Activated T-cell treated with anti-CD3 and anti-CD28 coated beads, Interleukin-2, amount 50 U/mL, for 24 hours (primary cell): ENCODE measurements at regions not wholly inside any gene's neighbourhood (a gene's known extent, or its start where the extent isn't known, plus 50 kb on each side); places are given as distances from the start of the nearest gene placed in this dataset.

Source experiments
- DNase-seq: peaks from one replicate; pipeline ENCODE4 v3.0.0-alpha.2; 2020
- H3K27ac Mint-ChIP-seq: 2 replicates; pipeline ENCODE4 v1.8.0; 2020; ENCODE audit warnings: mild to moderate bottlenecking, mixed read lengths
- H3K27me3 Mint-ChIP-seq: 2 replicates; pipeline ENCODE4 v1.8.0; 2020; ENCODE audit warnings: mixed read lengths
- H3K36me3 Mint-ChIP-seq: 2 replicates; pipeline ENCODE4 v1.8.0; 2020; ENCODE audit warnings: low read depth, mixed read lengths
- H3K4me1 Mint-ChIP-seq: 2 replicates; pipeline ENCODE4 v1.8.0; 2020; ENCODE audit warnings: low read depth, mixed read lengths
- H3K4me3 Mint-ChIP-seq: 2 replicates; pipeline ENCODE4 v1.8.0; 2020; ENCODE audit warnings: mild to moderate bottlenecking, moderate library complexity, mixed read lengths
- H3K9me3 Mint-ChIP-seq: 2 replicates; pipeline ENCODE4 v1.8.0; 2020; ENCODE audit warnings: mixed read lengths

GRCh38 chr19:30679153-30679702, 307.0 kb downstream of the ZNF536 start:
- H3K9me3 Mint-ChIP-seq: no peaks in the 10 kb centered on the region
- H3K4me1 Mint-ChIP-seq: no peaks in the 10 kb centered on the region
- H3K27ac Mint-ChIP-seq: no peak overlapping the region
- H3K36me3 Mint-ChIP-seq: no peaks in the 10 kb centered on the region
- peaks cover 32% of the 10 kb centered on the region for H3K27me3 Mint-ChIP-seq
- DNase-seq: no peak
- no peak overlapping the region for H3K4me3 Mint-ChIP-seq

GRCh38 chr19:30678168-30678567, 306.0 kb downstream of the ZNF536 start:
- H3K27me3 Mint-ChIP-seq: peaks cover 30% of the 10 kb centered on the region
- H3K4me1 Mint-ChIP-seq: no peaks in the 10 kb centered on the region
- H3K9me3 Mint-ChIP-seq: no peaks in the 10 kb centered on the region
- no peaks in the 10 kb centered on the region for H3K36me3 Mint-ChIP-seq
- H3K27ac Mint-ChIP-seq: no peak overlapping the region
- no peak for DNase-seq
- H3K4me3 Mint-ChIP-seq: no peak overlapping the region

- Mint-ChIP-seq H3K4me1 (no peaks in the 10 kb centered on the region), H3K27me3 (peaks cover 28% of the 10 kb centered on the region), H3K27ac (no peak overlapping the region), H3K4me3 (no peak overlapping the region), H3K9me3 (no peaks in the 10 kb centered on the region), H3K36me3 (no peaks in the 10 kb centered on the region)
- DNase-seq: no peak
These were observed 305.5 kb downstream of the ZNF536 start for GRCh38 chr19:30677702-30678101.

GRCh38 chr19:30676990-30677679, 305.0 kb downstream of the ZNF536 start:
- Mint-ChIP-seq H3K4me3 (no peak overlapping the region), H3K36me3 (no peaks in the 10 kb centered on the region), H3K9me3 (no peaks in the 10 kb centered on the region), H3K4me1 (no peaks in the 10 kb centered on the region), H3K27me3 (peaks cover 25% of the 10 kb centered on the region), H3K27ac (no peak overlapping the region)
- DNase-seq: no peak

GRCh38 chr19:30675086-30675485, 302.9 kb downstream of the ZNF536 start:
- Mint-ChIP-seq H3K36me3 (no peaks in the 10 kb centered on the region), H3K4me3 (no peak overlapping the region), H3K27ac (no peak overlapping the region), H3K27me3 (peaks cover 30% of the 10 kb centered on the region), H3K4me1 (no peaks in the 10 kb centered on the region), H3K9me3 (no peaks in the 10 kb centered on the region)
- no peak for DNase-seq

GRCh38 chr19:30674656-30675055, 302.5 kb downstream of the ZNF536 start:
- Mint-ChIP-seq H3K27ac (no peak overlapping the region), H3K4me3 (no peak overlapping the region), H3K36me3 (no peaks in the 10 kb centered on the region), H3K4me1 (no peaks in the 10 kb centered on the region), H3K9me3 (no peaks in the 10 kb centered on the region), H3K27me3 (peaks cover 32% of the 10 kb centered on the region)
- no peak for DNase-seq

- no peak overlapping the region for H3K4me3 Mint-ChIP-seq
- H3K4me1 Mint-ChIP-seq: no peaks in the 10 kb centered on the region
- no peak for DNase-seq
- no peaks in the 10 kb centered on the region for H3K9me3 Mint-ChIP-seq
- H3K27me3 Mint-ChIP-seq: peaks cover 45% of the 10 kb centered on the region
- H3K36me3 Mint-ChIP-seq: no peaks in the 10 kb centered on the region
- no peak overlapping the region for H3K27ac Mint-ChIP-seq
These were observed 301.2 kb downstream of the ZNF536 start for GRCh38 chr19:30673336-30673735.

GRCh38 chr19:30672926-30673325, 300.7 kb downstream of the ZNF536 start:
- H3K36me3 Mint-ChIP-seq: no peaks in the 10 kb centered on the region
- no peaks in the 10 kb centered on the region for H3K4me1 Mint-ChIP-seq
- H3K27ac Mint-ChIP-seq: no peak overlapping the region
- peaks cover 45% of the 10 kb centered on the region for H3K27me3 Mint-ChIP-seq
- no peaks in the 10 kb centered on the region for H3K9me3 Mint-ChIP-seq
- no peak for DNase-seq
- no peak overlapping the region for H3K4me3 Mint-ChIP-seq

GRCh38 chr19:30671622-30672051, 299.5 kb downstream of the ZNF536 start:
- Mint-ChIP-seq H3K4me1 (no peaks in the 10 kb centered on the region), H3K27ac (no peak overlapping the region)
- DNase-seq: no peak

GRCh38 chr19:30671367-30671619, 299.1 kb downstream of the ZNF536 start:
- Mint-ChIP-seq H3K9me3 (no peaks in the 10 kb centered on the region), H3K36me3 (no peaks in the 10 kb centered on the region), H3K4me3 (no peak overlapping the region), H3K27ac (no peak overlapping the region), H3K27me3 (peaks cover 38% of the 10 kb centered on the region), H3K4me1 (no peaks in the 10 kb centered on the region)
- DNase-seq: no peak

More at GRCh38 chr19:30671622-30672051, 299.5 kb downstream of the ZNF536 start:
- no peaks in the 10 kb centered on the region for H3K36me3 Mint-ChIP-seq
- no peak overlapping the region for H3K4me3 Mint-ChIP-seq
- peaks cover 37% of the 10 kb centered on the region for H3K27me3 Mint-ChIP-seq
- H3K9me3 Mint-ChIP-seq: no peaks in the 10 kb centered on the region

- no peaks in the 10 kb centered on the region for H3K36me3 Mint-ChIP-seq
- H3K27me3 Mint-ChIP-seq: peaks cover 42% of the 10 kb centered on the region
These were observed 298.6 kb downstream of the ZNF536 start for GRCh38 chr19:30670562-30671366.

GRCh38 chr19:30670011-30670329, 297.8 kb downstream of the ZNF536 start:
- H3K4me3 Mint-ChIP-seq: no peak overlapping the region
- no peak overlapping the region for H3K27ac Mint-ChIP-seq
- no peaks in the 10 kb centered on the region for H3K4me1 Mint-ChIP-seq
- no peak for DNase-seq
- no peaks in the 10 kb centered on the region for H3K9me3 Mint-ChIP-seq
- H3K27me3 Mint-ChIP-seq: peaks cover 48% of the 10 kb centered on the region
- no peaks in the 10 kb centered on the region for H3K36me3 Mint-ChIP-seq

More at GRCh38 chr19:30670562-30671366, 298.6 kb downstream of the ZNF536 start:
- DNase-seq: no peak
- no peak overlapping the region for H3K4me3 Mint-ChIP-seq
- H3K27ac Mint-ChIP-seq: no peak overlapping the region
- H3K4me1 Mint-ChIP-seq: no peaks in the 10 kb centered on the region
- no peaks in the 10 kb centered on the region for H3K9me3 Mint-ChIP-seq

- Mint-ChIP-seq H3K9me3 (no peaks in the 10 kb centered on the region), H3K27me3 (peaks cover 50% of the 10 kb centered on the region), H3K4me3 (no peak overlapping the region), H3K27ac (no peak overlapping the region), H3K36me3 (no peaks in the 10 kb centered on the region), H3K4me1 (no peaks in the 10 kb centered on the region)
- DNase-seq: peak; percentile 66
These were observed 297.3 kb downstream of the ZNF536 start for GRCh38 chr19:30669329-30670010.

- Mint-ChIP-seq H3K27ac (no peak overlapping the region), H3K9me3 (no peaks in the 10 kb centered on the region), H3K27me3 (peaks cover 54% of the 10 kb centered on the region), H3K4me1 (no peaks in the 10 kb centered on the region), H3K36me3 (no peaks in the 10 kb centered on the region), H3K4me3 (no peak overlapping the region)
- DNase-seq: no peak
These were observed 296.5 kb downstream of the ZNF536 start for GRCh38 chr19:30668521-30669155.
